Peyer's patch (tissue), 4 donors: ENCODE measurements at regions not wholly inside any gene's neighbourhood (a gene's known extent, or its start where the extent isn't known, plus 50 kb on each side); places are given as distances from the start of the nearest gene placed in this dataset.
"Not testable (repeated sequence)": the region's sequence is repeated elsewhere in the genome, so short reads cannot be mapped to it uniquely, and the experiment has no call there.

ENCODE experiments used
- POLR2A ChIP-seq, 2 donors: fragments of 450-650 bp; IDR thresholded peaks; one replicate each; pipeline ENCODE4 v1.5.1; 2017; ENCODE audit warnings: antibody characterized with exemption in 2 of 2, mild to moderate bottlenecking in 2 of 2, moderate library complexity in 2 of 2
- TF ChIP-seq, protein P1 (sequence below), 6 experiments: fragments of 450-650 bp in 4 of 6; fragments of 200-600 bp in 2 of 6; sonication (generic) in 1 of 6; IDR thresholded peaks; one replicate each; pipeline ENCODE4 v1.5.1; 2017 to 2019; ENCODE audit warnings: antibody characterized with exemption in 6 of 6, mild to moderate bottlenecking in 3 of 6, moderate library complexity in 1 of 6

DNA sequence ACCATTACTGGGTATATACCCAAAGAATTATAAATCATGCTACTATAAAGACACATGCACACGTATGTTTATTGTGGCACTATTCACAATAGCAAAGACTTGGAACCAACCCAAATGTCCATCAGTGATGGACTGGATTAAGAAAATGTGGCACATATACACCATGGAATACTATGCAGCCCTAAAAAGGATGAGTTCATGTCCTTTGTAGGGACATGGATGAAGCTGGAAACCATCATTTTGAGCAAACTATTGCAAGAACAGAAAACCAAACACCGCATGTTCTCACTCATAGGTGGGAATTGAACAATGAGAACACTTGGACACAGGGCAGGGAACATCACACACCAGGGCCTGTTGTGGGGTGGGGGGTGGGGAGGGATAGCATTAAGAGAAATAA, 88.5 kb upstream of the DPH5 start:
- TF ChIP-seq, protein P1, sequence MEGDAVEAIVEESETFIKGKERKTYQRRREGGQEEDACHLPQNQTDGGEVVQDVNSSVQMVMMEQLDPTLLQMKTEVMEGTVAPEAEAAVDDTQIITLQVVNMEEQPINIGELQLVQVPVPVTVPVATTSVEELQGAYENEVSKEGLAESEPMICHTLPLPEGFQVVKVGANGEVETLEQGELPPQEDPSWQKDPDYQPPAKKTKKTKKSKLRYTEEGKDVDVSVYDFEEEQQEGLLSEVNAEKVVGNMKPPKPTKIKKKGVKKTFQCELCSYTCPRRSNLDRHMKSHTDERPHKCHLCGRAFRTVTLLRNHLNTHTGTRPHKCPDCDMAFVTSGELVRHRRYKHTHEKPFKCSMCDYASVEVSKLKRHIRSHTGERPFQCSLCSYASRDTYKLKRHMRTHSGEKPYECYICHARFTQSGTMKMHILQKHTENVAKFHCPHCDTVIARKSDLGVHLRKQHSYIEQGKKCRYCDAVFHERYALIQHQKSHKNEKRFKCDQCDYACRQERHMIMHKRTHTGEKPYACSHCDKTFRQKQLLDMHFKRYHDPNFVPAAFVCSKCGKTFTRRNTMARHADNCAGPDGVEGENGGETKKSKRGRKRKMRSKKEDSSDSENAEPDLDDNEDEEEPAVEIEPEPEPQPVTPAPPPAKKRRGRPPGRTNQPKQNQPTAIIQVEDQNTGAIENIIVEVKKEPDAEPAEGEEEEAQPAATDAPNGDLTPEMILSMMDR (IDR thresholded peaks at IDR 0.05), result not testable (repeated sequence)
- TF ChIP-seq POLR2A (IDR thresholded peaks at IDR 0.05), result not testable (repeated sequence)
